ENCODE measurements at regions not wholly inside any gene's neighbourhood (a gene's known extent, or its start where the extent isn't known, plus 50 kb on each side); places are given as distances from the start of the nearest gene placed in this dataset.

- DNase-seq (ENCODE audit: extremely low spot score): no peak
- TF ChIP-seq BHLHE40 (IDR thresholded peaks at IDR 0.05; ENCODE audit: borderline replicate concordance): no peak
- TF ChIP-seq ZNF384 (IDR thresholded peaks at IDR 0.05): no peak
- ChIA-PET POLR2A (no interaction called here), CTCF (no interaction called here)
These were observed 96.9 kb upstream of the FSTL4 start for GRCh38 chr5:133709209-133709725.

GRCh38 chr5:133708331-133708850 is 96.0 kb upstream of the FSTL4 start:
- TF ChIP-seq FOXK2 (IDR thresholded peaks at IDR 0.05) (no peak), CTBP1 (IDR thresholded peaks at IDR 0.05; ENCODE audit: borderline replicate concordance) (no peak), BHLHE40 (IDR thresholded peaks at IDR 0.05; ENCODE audit: borderline replicate concordance) (no peak), LEF1 (IDR thresholded peaks at IDR 0.05; ENCODE audit: borderline replicate concordance) (no peak), L3MBTL2 (conservative IDR thresholded peaks at IDR 0.05) (no peak), NFRKB (IDR thresholded peaks at IDR 0.05) (no peak), ELF4 (IDR thresholded peaks at IDR 0.05) (no peak), ZNF384 (IDR thresholded peaks at IDR 0.05) (no peak), FOXM1 (IDR thresholded peaks at IDR 0.05; ENCODE audit: borderline replicate concordance) (no peak), PKNOX1 (IDR thresholded peaks at IDR 0.05) (no peak), SP1 (IDR thresholded peaks at IDR 0.05) (no peak), ARNT (IDR thresholded peaks at IDR 0.05) (no peak), TARDBP (IDR thresholded peaks at IDR 0.05) (no peak), FOXA1 (IDR thresholded peaks at IDR 0.05) (no peak), SUZ12 (IDR thresholded peaks at IDR 0.05) (no peak), HDGF (IDR thresholded peaks at IDR 0.05; ENCODE audit: borderline replicate concordance) (no peak)
- ChIA-PET POLR2A (no interaction called here), CTCF (interaction anchor here (0.6 kb wide), 1 partner anchor 159 kb away, joined by 3 read pairs; no protein-coding TSS in a partner anchor)
- DNase-seq (ENCODE audit: extremely low spot score): no peak

- TF ChIP-seq PKNOX1 (IDR thresholded peaks at IDR 0.05) (no peak), CTBP1 (IDR thresholded peaks at IDR 0.05; ENCODE audit: borderline replicate concordance) (no peak), FOXM1 (IDR thresholded peaks at IDR 0.05; ENCODE audit: borderline replicate concordance) (no peak), ELF4 (IDR thresholded peaks at IDR 0.05) (no peak), L3MBTL2 (conservative IDR thresholded peaks at IDR 0.05) (no peak), FOXA1 (IDR thresholded peaks at IDR 0.05) (no peak), HDGF (IDR thresholded peaks at IDR 0.05; ENCODE audit: borderline replicate concordance) (no peak), FOXK2 (IDR thresholded peaks at IDR 0.05) (no peak), SUZ12 (IDR thresholded peaks at IDR 0.05) (no peak), ARNT (IDR thresholded peaks at IDR 0.05) (no peak), LEF1 (IDR thresholded peaks at IDR 0.05; ENCODE audit: borderline replicate concordance) (no peak), ZNF384 (IDR thresholded peaks at IDR 0.05) (no peak)
- POLR2A ChIA-PET: no interaction called here
- no peak for DNase-seq (ENCODE audit: extremely low spot score)
- CTCF ChIA-PET: no interaction called here
These were observed 95.3 kb upstream of the FSTL4 start for GRCh38 chr5:133707629-133708028.

GRCh38 chr5:133706506-133707430 is 94.4 kb upstream of the FSTL4 start:
- POLR2A ChIA-PET: no interaction called here
- DNase-seq (ENCODE audit: extremely low spot score): no peak
- TF ChIP-seq FOXM1 (IDR thresholded peaks at IDR 0.05; ENCODE audit: borderline replicate concordance) (no peak), FOXA1 (IDR thresholded peaks at IDR 0.05) (no peak), SUZ12 (IDR thresholded peaks at IDR 0.05) (no peak), ELF4 (IDR thresholded peaks at IDR 0.05) (no peak)
- CTCF ChIA-PET: no interaction called here

- DNase-seq (ENCODE audit: extremely low spot score): no peak
- TF ChIP-seq ZNF384 (IDR thresholded peaks at IDR 0.05): no peak
- no peak for TF ChIP-seq BHLHE40 (IDR thresholded peaks at IDR 0.05; ENCODE audit: borderline replicate concordance)
- no peak for TF ChIP-seq L3MBTL2 (conservative IDR thresholded peaks at IDR 0.05)
- TF ChIP-seq SUZ12 (IDR thresholded peaks at IDR 0.05): no peak
- TF ChIP-seq FOXM1 (IDR thresholded peaks at IDR 0.05; ENCODE audit: borderline replicate concordance): no peak
- no peak for TF ChIP-seq SP1 (IDR thresholded peaks at IDR 0.05)
- TF ChIP-seq TARDBP (IDR thresholded peaks at IDR 0.05): no peak
- TF ChIP-seq FOXA1 (IDR thresholded peaks at IDR 0.05): no peak
- TF ChIP-seq ARNT (IDR thresholded peaks at IDR 0.05): no peak
- TF ChIP-seq NFRKB (IDR thresholded peaks at IDR 0.05): no peak
- no peak for TF ChIP-seq CTBP1 (IDR thresholded peaks at IDR 0.05; ENCODE audit: borderline replicate concordance)
- TF ChIP-seq HDGF (IDR thresholded peaks at IDR 0.05; ENCODE audit: borderline replicate concordance): no peak
- no peak for TF ChIP-seq PKNOX1 (IDR thresholded peaks at IDR 0.05)
- TF ChIP-seq LEF1 (IDR thresholded peaks at IDR 0.05; ENCODE audit: borderline replicate concordance): no peak
- no peak for TF ChIP-seq ELF4 (IDR thresholded peaks at IDR 0.05)
- no peak for TF ChIP-seq FOXK2 (IDR thresholded peaks at IDR 0.05)
- POLR2A ChIA-PET: no interaction called here
- CTCF ChIA-PET: no interaction called here
These were observed 93.0 kb upstream of the FSTL4 start for GRCh38 chr5:133705331-133705730.

- ChIA-PET CTCF (no interaction called here), POLR2A (no interaction called here)
- no peak for DNase-seq (ENCODE audit: extremely low spot score)
- TF ChIP-seq FOXM1 (IDR thresholded peaks at IDR 0.05; ENCODE audit: borderline replicate concordance): no peak
- no peak for TF ChIP-seq ARNT (IDR thresholded peaks at IDR 0.05)
- no peak for TF ChIP-seq SP1 (IDR thresholded peaks at IDR 0.05)
- no peak for TF ChIP-seq FOXK2 (IDR thresholded peaks at IDR 0.05)
- TF ChIP-seq ELF4 (IDR thresholded peaks at IDR 0.05): no peak
- TF ChIP-seq SUZ12 (IDR thresholded peaks at IDR 0.05): no peak
- no peak for TF ChIP-seq FOXA1 (IDR thresholded peaks at IDR 0.05)
- TF ChIP-seq CTBP1 (IDR thresholded peaks at IDR 0.05; ENCODE audit: borderline replicate concordance): no peak
- TF ChIP-seq BHLHE40 (IDR thresholded peaks at IDR 0.05; ENCODE audit: borderline replicate concordance): no peak
- no peak for TF ChIP-seq ZNF384 (IDR thresholded peaks at IDR 0.05)
These were observed 92.1 kb upstream of the FSTL4 start for GRCh38 chr5:133704411-133704810.

All from HEK293T (cell line).